GM12878 (cell line): ENCODE measurements at regions not wholly inside any gene's neighbourhood (a gene's known extent, or its start where the extent isn't known, plus 50 kb on each side); places are given as distances from the start of the nearest gene placed in this dataset.

Experiments
- CTCF ChIP-seq, 3 experiments: IDR thresholded peaks in 2 of 3; conservative IDR thresholded peaks in 1 of 3; 2 replicates each; pipeline ENCODE4 v1.5.1; 2011; ENCODE audit warnings: low read depth in 3 of 3, low read length in 3 of 3, mild to moderate bottlenecking in 3 of 3, control low read depth in 2 of 3, moderate library complexity in 2 of 3, inconsistent platforms in 1 of 3, mixed read lengths in 1 of 3; ENCODE audit not compliant: control insufficient read depth in 2 of 3, insufficient read depth in 1 of 3; ENCODE audit errors: extremely low read depth in 1 of 3
- EZH2 ChIP-seq: IDR thresholded peaks from 2 replicates; pipeline ENCODE4 v1.6.1; 2012; ENCODE audit warnings: low read depth, mild to moderate bottlenecking, control low read depth, inconsistent platforms, low read length, borderline replicate concordance; ENCODE audit not compliant: control insufficient read depth
- GABPA ChIP-seq: IDR thresholded peaks from 2 replicates; pipeline ENCODE4 v1.6.1; 2014; ENCODE audit warnings: antibody characterized with exemption, low read depth, mild to moderate bottlenecking, inconsistent platforms
- JUND ChIP-seq: IDR thresholded peaks from 2 replicates; pipeline ENCODE4 v1.6.1; 2012; ENCODE audit warnings: low read depth, mild to moderate bottlenecking, low read length, improper control_type of control experiment, moderate library complexity
- MTA3 ChIP-seq: IDR thresholded peaks from 2 replicates; pipeline ENCODE4 v1.6.1; 2012; ENCODE audit warnings: low read length, inconsistent platforms, borderline replicate concordance
- NFIC ChIP-seq: IDR thresholded peaks from 2 replicates; pipeline ENCODE4 v1.6.1; 2012; ENCODE audit warnings: low read depth, mild to moderate bottlenecking, inconsistent platforms, low read length, moderate library complexity
- POLR2A ChIP-seq: IDR thresholded peaks from 2 replicates; pipeline ENCODE4 v1.6.1; 2011; ENCODE audit warnings: low read depth, mild to moderate bottlenecking, low read length
- POU2F2 ChIP-seq: IDR thresholded peaks from 3 replicates; pipeline ENCODE4 v1.6.1; 2011; ENCODE audit warnings: low read depth, mild to moderate bottlenecking, low read length, borderline replicate concordance
- RAD21 ChIP-seq: IDR thresholded peaks from 2 replicates; pipeline ENCODE4 v1.6.1; 2011; ENCODE audit warnings: mild to moderate bottlenecking, low read depth, low read length, moderate library complexity; ENCODE audit not compliant: insufficient read depth
- SMAD5 ChIP-seq: IDR thresholded peaks from 2 replicates; pipeline ENCODE4 v1.6.1; 2016; ENCODE audit warnings: antibody characterized with exemption, low read depth
- YY1 ChIP-seq: IDR thresholded peaks from 2 replicates; pipeline ENCODE4 v1.6.1; 2011; ENCODE audit warnings: low read depth, mild to moderate bottlenecking, low read length

DNA sequence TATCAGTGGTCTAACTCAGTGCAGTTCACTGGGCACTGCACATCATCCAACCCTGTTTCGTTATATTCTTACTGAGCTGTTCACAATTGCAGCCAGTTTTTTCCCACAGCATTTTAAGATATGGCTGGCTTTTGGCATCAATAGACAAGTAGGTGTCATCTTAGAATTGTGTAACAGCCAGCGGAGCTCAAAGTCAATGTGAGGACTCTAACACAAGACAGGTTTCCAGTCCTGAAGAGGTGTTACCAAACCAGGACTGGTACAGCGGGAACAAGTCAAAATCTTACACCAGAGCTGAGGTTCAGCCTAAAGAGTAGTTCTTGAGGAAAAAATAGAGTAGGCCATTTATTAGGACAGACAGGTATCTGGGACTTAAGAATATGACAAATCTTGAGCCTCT is 313.3 kb downstream of the SEC16B start:
- no peak for TF ChIP-seq MTA3
- no peak for TF ChIP-seq CTCF (IDR thresholded peaks at IDR 0.05 in 2 of 3, conservative IDR thresholded peaks at IDR 0.05 in 1 of 3; ENCODE audit: control insufficient read depth in 2 of 3, extremely low read depth in 1 of 3, insufficient read depth in 1 of 3, low read depth in 3 of 3, low read length in 3 of 3)
- TF ChIP-seq EZH2, result no peak
- TF ChIP-seq GABPA, result no peak
- no peak for TF ChIP-seq JUND
- TF ChIP-seq NFIC, result no peak
- no peak for TF ChIP-seq YY1
- TF ChIP-seq POLR2A, result no peak
- TF ChIP-seq RAD21, result no peak
- no peak for TF ChIP-seq POU2F2
- TF ChIP-seq SMAD5, result no peak
